Peyer's patch (tissue), 4 donors: ENCODE measurements at regions not wholly inside any gene's neighbourhood (a gene's known extent, or its start where the extent isn't known, plus 50 kb on each side); places are given as distances from the start of the nearest gene placed in this dataset.

ENCODE experiments used
- DNase-seq, 3 donors: peaks; one replicate each; pipeline ENCODE4 v3.0.0-alpha.2; 2017 to 2019
- H3K27ac ChIP-seq, 4 donors: fragments of 200-600 bp; sonication (generic); one replicate each; pipeline ENCODE4 v1.5.1; 2016 to 2019
- H3K27me3 ChIP-seq, 2 donors: fragments of 200-600 bp; sonication (generic); one replicate each; pipeline ENCODE4 v1.5.1; 2019
- H3K36me3 ChIP-seq, 3 donors: fragments of 200-600 bp; sonication (generic); one replicate each; pipeline ENCODE4 v1.5.1; 2016 to 2019
- H3K4me1 ChIP-seq, 4 donors: fragments of 200-600 bp; sonication (generic); one replicate each; pipeline ENCODE4 v1.5.1; 2016 to 2019
- H3K4me3 ChIP-seq, 4 donors: fragments of 200-600 bp; sonication (generic); 1 replicate in 3 of 4; 2 replicates in 1 of 4; pipeline ENCODE4 v1.5.1; 2016 to 2019; ENCODE audit warnings: mild to moderate bottlenecking in 1 of 4
- H3K9me3 ChIP-seq, 4 donors: fragments of 200-600 bp; sonication (generic); one replicate each; pipeline ENCODE4 v1.5.1; 2016 to 2019; ENCODE audit warnings: mild to moderate bottlenecking in 1 of 4
- POLR2A ChIP-seq, 2 donors: fragments of 450-650 bp; IDR thresholded peaks; one replicate each; pipeline ENCODE4 v1.5.1; 2017; ENCODE audit warnings: antibody characterized with exemption in 2 of 2, mild to moderate bottlenecking in 2 of 2, moderate library complexity in 2 of 2
- TF ChIP-seq, protein P1 (sequence below), 6 experiments: fragments of 450-650 bp in 4 of 6; fragments of 200-600 bp in 2 of 6; sonication (generic) in 1 of 6; IDR thresholded peaks; one replicate each; pipeline ENCODE4 v1.5.1; 2017 to 2019; ENCODE audit warnings: antibody characterized with exemption in 6 of 6, mild to moderate bottlenecking in 3 of 6, moderate library complexity in 1 of 6

DNA sequence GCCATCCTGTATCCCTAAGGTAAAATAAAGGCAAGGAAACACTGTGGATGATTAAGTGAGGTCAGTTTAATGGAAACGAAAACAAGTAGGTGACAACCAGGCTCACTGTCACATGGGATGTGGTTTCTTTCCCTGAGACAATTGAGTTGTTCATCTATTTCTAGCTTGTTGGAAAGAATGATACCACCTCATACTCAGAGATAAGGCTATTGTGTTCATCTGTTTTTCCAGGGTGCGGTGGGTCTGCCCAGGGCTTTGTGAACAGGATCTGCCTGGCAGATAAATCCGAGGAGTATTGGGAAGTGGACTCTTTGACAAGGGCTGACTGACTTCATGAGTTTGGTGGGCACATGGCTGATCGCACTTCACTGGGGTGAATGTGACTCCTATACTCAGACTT is 80.8 kb upstream of the TIAM2 start:
- no peaks in the 10 kb centered on the region for H3K4me1 ChIP-seq
- H3K27me3 ChIP-seq = no peaks in the 10 kb centered on the region
- H3K36me3 ChIP-seq = no peaks in the 10 kb centered on the region
- DNase-seq = peak in 1 of 3 donors; percentile 4
- no peak overlapping the region for H3K27ac ChIP-seq
- no peak for TF ChIP-seq POLR2A (IDR thresholded peaks at IDR 0.05)
- TF ChIP-seq, protein P1, sequence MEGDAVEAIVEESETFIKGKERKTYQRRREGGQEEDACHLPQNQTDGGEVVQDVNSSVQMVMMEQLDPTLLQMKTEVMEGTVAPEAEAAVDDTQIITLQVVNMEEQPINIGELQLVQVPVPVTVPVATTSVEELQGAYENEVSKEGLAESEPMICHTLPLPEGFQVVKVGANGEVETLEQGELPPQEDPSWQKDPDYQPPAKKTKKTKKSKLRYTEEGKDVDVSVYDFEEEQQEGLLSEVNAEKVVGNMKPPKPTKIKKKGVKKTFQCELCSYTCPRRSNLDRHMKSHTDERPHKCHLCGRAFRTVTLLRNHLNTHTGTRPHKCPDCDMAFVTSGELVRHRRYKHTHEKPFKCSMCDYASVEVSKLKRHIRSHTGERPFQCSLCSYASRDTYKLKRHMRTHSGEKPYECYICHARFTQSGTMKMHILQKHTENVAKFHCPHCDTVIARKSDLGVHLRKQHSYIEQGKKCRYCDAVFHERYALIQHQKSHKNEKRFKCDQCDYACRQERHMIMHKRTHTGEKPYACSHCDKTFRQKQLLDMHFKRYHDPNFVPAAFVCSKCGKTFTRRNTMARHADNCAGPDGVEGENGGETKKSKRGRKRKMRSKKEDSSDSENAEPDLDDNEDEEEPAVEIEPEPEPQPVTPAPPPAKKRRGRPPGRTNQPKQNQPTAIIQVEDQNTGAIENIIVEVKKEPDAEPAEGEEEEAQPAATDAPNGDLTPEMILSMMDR (IDR thresholded peaks at IDR 0.05) = no peak
- no peak overlapping the region for H3K4me3 ChIP-seq
- no peaks in the 10 kb centered on the region for H3K9me3 ChIP-seq

DNA sequence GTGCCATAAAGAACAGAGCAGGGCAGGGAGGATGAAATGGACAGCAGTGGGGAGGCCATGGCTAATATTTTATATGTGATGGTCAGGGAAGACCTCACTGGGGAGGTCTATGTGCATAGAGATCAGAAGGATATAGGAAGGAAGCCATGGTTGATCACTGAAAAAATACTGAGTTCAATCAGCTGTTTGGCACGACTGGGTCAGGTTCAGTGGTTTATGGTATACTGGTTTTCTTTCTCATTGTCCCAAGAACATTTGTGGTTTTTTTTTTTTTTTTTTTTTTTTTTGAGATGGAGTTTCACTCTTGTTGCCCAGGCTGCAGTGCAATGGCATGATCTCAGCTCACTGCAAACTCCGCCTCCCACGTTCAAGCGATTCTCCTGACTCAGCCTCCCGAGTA is 78.3 kb upstream of the TIAM2 start:
- Histone ChIP-seq H3K9me3 (no peaks in the 10 kb centered on the region), H3K27me3 (no peaks in the 10 kb centered on the region), H3K4me1 (no peaks in the 10 kb centered on the region), H3K4me3 (no peak overlapping the region), H3K27ac (no peak overlapping the region), H3K36me3 (no peaks in the 10 kb centered on the region)
- DNase-seq = peak in 1 of 3 donors; percentile 8
- TF ChIP-seq, protein P1 (IDR thresholded peaks at IDR 0.05) = no peak
- no peak for TF ChIP-seq POLR2A (IDR thresholded peaks at IDR 0.05)

DNA sequence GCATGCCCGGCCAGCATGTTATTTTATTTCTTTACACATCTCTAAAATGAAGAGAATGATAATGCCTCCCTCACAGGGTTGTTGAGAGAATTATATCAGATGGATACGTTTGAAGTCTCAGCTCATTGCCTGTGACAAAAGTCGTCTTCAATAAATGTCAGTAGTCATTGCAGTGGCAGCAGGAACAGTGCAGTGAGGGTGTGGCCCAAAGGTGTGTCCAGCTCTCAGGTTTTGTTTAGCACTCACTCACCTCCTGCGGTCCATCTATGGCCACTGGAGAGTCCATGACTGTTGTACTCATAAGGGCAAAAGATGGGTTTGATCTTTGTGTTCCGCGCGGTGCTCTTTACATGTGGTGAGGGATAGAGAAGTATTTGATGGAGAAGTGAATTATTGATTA is 77.2 kb upstream of the TIAM2 start:
- H3K27ac ChIP-seq = no peak overlapping the region
- peak in 1 of 3 donors; percentile 27 for DNase-seq

DNA sequence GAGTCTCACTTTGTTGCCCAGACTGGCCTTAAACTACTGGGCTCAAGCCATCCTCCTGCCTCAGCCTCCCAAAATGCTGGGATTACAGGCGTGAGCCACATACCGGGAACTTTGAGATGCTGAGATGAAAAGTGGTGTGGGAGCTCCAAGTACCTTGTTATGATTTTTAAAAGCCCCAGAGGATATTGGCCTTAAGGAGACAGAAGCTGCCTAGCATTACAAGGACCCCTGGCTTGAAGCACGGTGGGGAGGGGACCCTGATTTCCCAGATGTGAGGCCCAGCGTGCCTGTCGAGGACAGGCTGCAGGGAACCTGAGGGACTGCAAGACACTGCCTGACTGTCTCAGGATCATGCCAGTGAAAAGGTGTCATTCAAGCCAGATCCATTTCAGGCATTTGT is 75.3 kb upstream of the TIAM2 start:
- no peak for DNase-seq
- Histone ChIP-seq H3K27me3 (no peaks in the 10 kb centered on the region), H3K4me3 (no peak overlapping the region), H3K36me3 (no peaks in the 10 kb centered on the region), H3K27ac (no peak overlapping the region), H3K4me1 (no peaks in the 10 kb centered on the region), H3K9me3 (no peaks in the 10 kb centered on the region)
- TF ChIP-seq, protein P1 (IDR thresholded peaks at IDR 0.05) = no peak
- TF ChIP-seq POLR2A (IDR thresholded peaks at IDR 0.05) = no peak

More for the DNA sequence above, 77.2 kb upstream of the TIAM2 start:
- no peaks in the 10 kb centered on the region for H3K9me3 ChIP-seq
- H3K36me3 ChIP-seq = no peaks in the 10 kb centered on the region
- H3K4me3 ChIP-seq = no peak overlapping the region
- TF ChIP-seq, protein P1 (IDR thresholded peaks at IDR 0.05) = no peak
- no peak for TF ChIP-seq POLR2A (IDR thresholded peaks at IDR 0.05)
- H3K4me1 ChIP-seq = no peaks in the 10 kb centered on the region
- no peaks in the 10 kb centered on the region for H3K27me3 ChIP-seq

DNA sequence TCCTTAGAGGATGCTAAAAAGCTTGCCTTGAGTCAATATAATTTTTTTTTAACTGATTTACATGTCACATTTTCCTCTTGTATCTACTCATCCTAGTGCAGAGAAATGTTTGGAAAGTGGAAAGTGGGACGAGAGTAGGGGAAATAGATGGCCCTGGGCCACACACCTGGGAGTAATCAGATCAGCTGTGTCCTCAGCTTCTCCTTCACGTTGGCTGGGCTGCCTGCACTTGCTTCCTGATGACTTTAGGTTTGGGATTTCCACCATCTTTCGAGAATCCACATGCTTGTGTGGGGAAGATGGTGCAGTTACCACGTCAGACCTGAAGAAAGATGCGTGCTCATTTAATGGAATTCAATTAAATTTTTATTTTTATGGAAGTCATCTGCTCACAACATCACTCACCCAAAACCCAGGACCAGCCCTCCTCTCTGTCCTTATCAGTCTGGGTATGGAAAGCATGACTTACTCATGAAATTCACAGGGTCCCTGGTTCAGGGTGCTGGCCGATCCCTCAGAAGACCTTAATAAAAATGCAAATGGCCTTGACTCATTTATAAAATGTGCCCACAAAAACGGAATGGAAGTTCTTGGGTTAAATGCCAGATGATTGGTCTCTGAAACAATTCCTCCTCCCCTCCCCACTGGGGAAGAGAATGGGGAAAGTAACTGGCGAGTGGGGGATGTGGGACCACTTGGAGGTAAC is 74.5 kb upstream of the TIAM2 start:
- H3K9me3 ChIP-seq = no peaks in the 10 kb centered on the region
- no peak overlapping the region for H3K27ac ChIP-seq
- no peak for DNase-seq
- H3K36me3 ChIP-seq = no peaks in the 10 kb centered on the region
- no peak overlapping the region for H3K4me3 ChIP-seq
- TF ChIP-seq, protein P1 (IDR thresholded peaks at IDR 0.05) = no peak
- TF ChIP-seq POLR2A (IDR thresholded peaks at IDR 0.05) = no peak
- H3K4me1 ChIP-seq = no peaks in the 10 kb centered on the region
- no peaks in the 10 kb centered on the region for H3K27me3 ChIP-seq
